ENCODE measurements at regions not wholly inside any gene's neighbourhood (a gene's known extent, or its start where the extent isn't known, plus 50 kb on each side); places are given as distances from the start of the nearest gene placed in this dataset.

- no peak for DNase-seq
These were observed 434.1 kb upstream of the CHST9 start for GRCh38 chr18:27619090-27619772.

- no peak for DNase-seq
These were observed 431.2 kb upstream of the CHST9 start for GRCh38 chr18:27616324-27616723.

- no peak for DNase-seq
These were observed 430.1 kb upstream of the CHST9 start for GRCh38 chr18:27614951-27615844.

- DNase-seq, result no peak
These were observed 424.1 kb upstream of the CHST9 start for GRCh38 chr18:27609221-27609620.

GRCh38 chr18:27608742-27609141 is 423.6 kb upstream of the CHST9 start:
- peak; percentile 39 for DNase-seq

- DNase-seq, result no peak
These were observed 423.1 kb upstream of the CHST9 start for GRCh38 chr18:27608174-27608573.

GRCh38 chr18:27606741-27607140 is 421.6 kb upstream of the CHST9 start:
- DNase-seq, result no peak

GRCh38 chr18:27605107-27605834 is 420.2 kb upstream of the CHST9 start:
- peak; percentile 84 for DNase-seq

GRCh38 chr18:27604583-27604982 is 419.5 kb upstream of the CHST9 start:
- DNase-seq, result peak; percentile 46

GRCh38 chr18:27602092-27602491 is 417.0 kb upstream of the CHST9 start:
- no peak for DNase-seq

- no peak for DNase-seq
These were observed 415.1 kb upstream of the CHST9 start for GRCh38 chr18:27600245-27600644.

GRCh38 chr18:27599202-27599829 is 414.2 kb upstream of the CHST9 start:
- DNase-seq, result peak; percentile 68

GRCh38 chr18:27595113-27595838 is 410.2 kb upstream of the CHST9 start:
- no peak for DNase-seq

- no peak for DNase-seq
These were observed 400.6 kb upstream of the CHST9 start for GRCh38 chr18:27585602-27586173.

GRCh38 chr18:27583466-27583865 is 398.4 kb upstream of the CHST9 start:
- DNase-seq, result no peak

GRCh38 chr18:27582760-27583412 is 397.8 kb upstream of the CHST9 start:
- no peak for DNase-seq

GRCh38 chr18:27581296-27581904 is 396.3 kb upstream of the CHST9 start:
- no peak for DNase-seq

- DNase-seq, result no peak
These were observed 394.3 kb upstream of the CHST9 start for GRCh38 chr18:27579364-27579763.

GRCh38 chr18:27577752-27578151 is 392.6 kb upstream of the CHST9 start:
- no peak for DNase-seq

- no peak for DNase-seq
These were observed 392.2 kb upstream of the CHST9 start for GRCh38 chr18:27577265-27577664.

- DNase-seq, result no peak
These were observed 382.3 kb upstream of the CHST9 start for GRCh38 chr18:27567434-27567833.

All from dermis blood vessel endothelial cell (primary cell).